ENCODE measurements at regions not wholly inside any gene's neighbourhood (a gene's known extent, or its start where the extent isn't known, plus 50 kb on each side); places are given as distances from the start of the nearest gene placed in this dataset.

GRCh38 chr7:115869801-115870200 lies 160.8 kb downstream of the TFEC start:
- TF ChIP-seq CTCF (IDR thresholded peaks at IDR 0.05) (no peak), POLR2A (IDR thresholded peaks at IDR 0.05) (no peak)
